ENCODE measurements at regions not wholly inside any gene's neighbourhood (a gene's known extent, or its start where the extent isn't known, plus 50 kb on each side); places are given as distances from the start of the nearest gene placed in this dataset.

GRCh38 chr5:158601118-158601517 lies 498.6 kb downstream of the EBF1 start:
- TF ChIP-seq, protein P1, sequence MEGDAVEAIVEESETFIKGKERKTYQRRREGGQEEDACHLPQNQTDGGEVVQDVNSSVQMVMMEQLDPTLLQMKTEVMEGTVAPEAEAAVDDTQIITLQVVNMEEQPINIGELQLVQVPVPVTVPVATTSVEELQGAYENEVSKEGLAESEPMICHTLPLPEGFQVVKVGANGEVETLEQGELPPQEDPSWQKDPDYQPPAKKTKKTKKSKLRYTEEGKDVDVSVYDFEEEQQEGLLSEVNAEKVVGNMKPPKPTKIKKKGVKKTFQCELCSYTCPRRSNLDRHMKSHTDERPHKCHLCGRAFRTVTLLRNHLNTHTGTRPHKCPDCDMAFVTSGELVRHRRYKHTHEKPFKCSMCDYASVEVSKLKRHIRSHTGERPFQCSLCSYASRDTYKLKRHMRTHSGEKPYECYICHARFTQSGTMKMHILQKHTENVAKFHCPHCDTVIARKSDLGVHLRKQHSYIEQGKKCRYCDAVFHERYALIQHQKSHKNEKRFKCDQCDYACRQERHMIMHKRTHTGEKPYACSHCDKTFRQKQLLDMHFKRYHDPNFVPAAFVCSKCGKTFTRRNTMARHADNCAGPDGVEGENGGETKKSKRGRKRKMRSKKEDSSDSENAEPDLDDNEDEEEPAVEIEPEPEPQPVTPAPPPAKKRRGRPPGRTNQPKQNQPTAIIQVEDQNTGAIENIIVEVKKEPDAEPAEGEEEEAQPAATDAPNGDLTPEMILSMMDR (IDR thresholded peaks at IDR 0.05) = no peak
- TF ChIP-seq POLR2A (IDR thresholded peaks at IDR 0.05) = no peak
- H3K4me1 ChIP-seq = no peaks in the 10 kb centered on the region
- intact Hi-C loops (cut with DNase I; ENCODE audit: low total_unique reads) = no loop called here
- H3K27ac ChIP-seq = no peak overlapping the region
- no peak for DNase-seq
- no peaks in the 10 kb centered on the region for H3K27me3 ChIP-seq
- WGBS, 2 donors = 91 to 92% methylated on average over 3 of the region's 3 CpGs
- H3K9me3 ChIP-seq = no peaks in the 10 kb centered on the region
- no peak overlapping the region for H3K4me3 ChIP-seq
- no peaks in the 10 kb centered on the region for H3K36me3 ChIP-seq (ENCODE audit: low read depth, missing control alignments)

GRCh38 chr5:158600679-158601078 lies 499.0 kb downstream of the EBF1 start:
- H3K9me3 ChIP-seq = no peaks in the 10 kb centered on the region
- no peaks in the 10 kb centered on the region for H3K4me1 ChIP-seq
- H3K4me3 ChIP-seq = no peak overlapping the region
- no peaks in the 10 kb centered on the region for H3K27me3 ChIP-seq
- TF ChIP-seq POLR2A (IDR thresholded peaks at IDR 0.05) = no peak
- TF ChIP-seq, protein P1 (IDR thresholded peaks at IDR 0.05) = no peak
- 51 to 74% methylated on average over 3 of the region's 3 CpGs for WGBS, 2 donors
- no peak for DNase-seq
- no peak overlapping the region for H3K27ac ChIP-seq
- no peaks in the 10 kb centered on the region for H3K36me3 ChIP-seq (ENCODE audit: low read depth, missing control alignments)
- intact Hi-C loops (cut with DNase I; ENCODE audit: low total_unique reads) = no loop called here

DNA sequence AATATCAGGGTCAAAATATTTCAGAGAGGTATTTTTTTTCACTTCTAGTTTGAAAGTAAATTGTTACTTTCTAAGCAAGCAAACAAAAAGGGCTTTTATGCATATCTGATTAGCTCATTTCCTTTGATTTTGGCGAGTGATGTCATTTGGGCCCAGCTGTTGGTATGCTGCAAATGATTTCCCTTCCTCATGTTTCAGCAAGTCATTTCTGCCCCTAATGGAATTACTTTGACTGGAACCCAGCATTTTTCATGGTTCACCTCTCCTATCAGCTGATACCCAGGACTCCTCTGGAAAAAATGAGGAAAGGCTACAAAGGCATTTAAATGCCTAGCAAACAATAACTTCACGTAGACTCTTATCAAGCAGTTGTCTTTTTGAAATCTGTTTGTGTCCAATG lies 500.6 kb downstream of the EBF1 start:
- 48 to 59% methylated on average over 2 of the region's 2 CpGs for WGBS, 2 donors
- TF ChIP-seq, protein P1 (IDR thresholded peaks at IDR 0.05) = no peak
- no peak for TF ChIP-seq POLR2A (IDR thresholded peaks at IDR 0.05)
- DNase-seq = no peak
- Histone ChIP-seq H3K27ac (no peak overlapping the region), H3K4me3 (no peak overlapping the region), H3K4me1 (no peaks in the 10 kb centered on the region), H3K27me3 (no peaks in the 10 kb centered on the region), H3K36me3 (ENCODE audit: low read depth, missing control alignments) (no peaks in the 10 kb centered on the region), H3K9me3 (no peaks in the 10 kb centered on the region)
- intact Hi-C loops (cut with DNase I; ENCODE audit: low total_unique reads) = no loop called here

GRCh38 chr5:158594595-158595242 lies 505.0 kb downstream of the EBF1 start:
- intact Hi-C loops (cut with DNase I; ENCODE audit: low total_unique reads) = no loop called here
- H3K4me3 ChIP-seq = no peak overlapping the region
- H3K27me3 ChIP-seq = no peaks in the 10 kb centered on the region
- H3K4me1 ChIP-seq = no peaks in the 10 kb centered on the region
- H3K27ac ChIP-seq = no peak overlapping the region
- no peaks in the 10 kb centered on the region for H3K9me3 ChIP-seq
- no peak for DNase-seq
- WGBS, 2 donors = 87% methylated on average over 5 of the region's 5 CpGs
- no peaks in the 10 kb centered on the region for H3K36me3 ChIP-seq (ENCODE audit: low read depth, missing control alignments)
- TF ChIP-seq, protein P1 (IDR thresholded peaks at IDR 0.05) = no peak
- TF ChIP-seq POLR2A (IDR thresholded peaks at IDR 0.05) = no peak

DNA sequence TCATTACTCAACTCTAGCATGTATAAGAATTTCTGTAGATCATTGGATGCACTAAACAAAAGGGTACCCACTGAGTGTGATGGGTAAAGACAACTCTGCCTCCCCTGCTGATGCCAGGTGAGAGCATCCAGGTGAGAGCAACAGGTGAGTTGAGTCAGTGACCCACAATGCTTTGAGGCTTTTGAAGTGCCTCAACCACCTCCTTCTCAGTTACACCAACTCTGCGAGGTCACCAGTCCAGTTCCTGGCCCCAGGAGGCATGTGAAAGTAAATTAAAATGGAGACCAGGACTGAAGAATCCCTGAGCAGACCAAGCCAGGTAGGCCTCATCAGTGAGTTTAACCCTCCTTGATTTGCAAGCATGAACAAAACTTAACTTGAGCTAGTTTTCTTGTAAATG lies 505.8 kb downstream of the EBF1 start:
- H3K36me3 ChIP-seq (ENCODE audit: low read depth, missing control alignments) = no peaks in the 10 kb centered on the region
- H3K4me1 ChIP-seq = no peaks in the 10 kb centered on the region
- no peak overlapping the region for H3K4me3 ChIP-seq
- no peak for TF ChIP-seq POLR2A (IDR thresholded peaks at IDR 0.05)
- intact Hi-C loops (cut with DNase I; ENCODE audit: low total_unique reads) = no loop called here
- DNase-seq = no peak
- no peaks in the 10 kb centered on the region for H3K9me3 ChIP-seq
- WGBS, 2 donors = 94 to 100% methylated on average over 1 of the region's 1 CpG
- H3K27me3 ChIP-seq = no peaks in the 10 kb centered on the region
- no peak overlapping the region for H3K27ac ChIP-seq
